ENCODE measurements at regions not wholly inside any gene's neighbourhood (a gene's known extent, or its start where the extent isn't known, plus 50 kb on each side); places are given as distances from the start of the nearest gene placed in this dataset.

DNA sequence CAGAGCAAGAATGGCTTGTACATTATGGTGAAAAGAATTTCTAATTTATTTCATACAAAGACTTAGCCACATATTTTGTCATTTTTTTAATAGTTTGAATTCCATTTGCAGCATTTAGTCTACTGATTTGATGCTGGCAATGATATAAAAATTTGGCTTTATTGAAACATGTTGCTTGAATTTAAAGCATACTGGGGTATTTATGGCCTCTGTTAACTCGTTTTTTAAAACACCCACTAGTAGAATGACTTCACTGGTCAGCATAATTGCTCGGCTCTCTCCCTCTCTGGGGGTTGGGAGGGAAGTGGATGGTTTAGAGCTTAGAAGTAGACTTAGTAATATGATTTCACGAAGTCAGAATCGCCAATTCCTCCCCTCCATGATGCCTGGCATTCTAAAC is 354.9 kb upstream of the HTR2A start:
- no peak for TF ChIP-seq POLR2A (IDR thresholded peaks at IDR 0.05)
- TF ChIP-seq, protein P1, sequence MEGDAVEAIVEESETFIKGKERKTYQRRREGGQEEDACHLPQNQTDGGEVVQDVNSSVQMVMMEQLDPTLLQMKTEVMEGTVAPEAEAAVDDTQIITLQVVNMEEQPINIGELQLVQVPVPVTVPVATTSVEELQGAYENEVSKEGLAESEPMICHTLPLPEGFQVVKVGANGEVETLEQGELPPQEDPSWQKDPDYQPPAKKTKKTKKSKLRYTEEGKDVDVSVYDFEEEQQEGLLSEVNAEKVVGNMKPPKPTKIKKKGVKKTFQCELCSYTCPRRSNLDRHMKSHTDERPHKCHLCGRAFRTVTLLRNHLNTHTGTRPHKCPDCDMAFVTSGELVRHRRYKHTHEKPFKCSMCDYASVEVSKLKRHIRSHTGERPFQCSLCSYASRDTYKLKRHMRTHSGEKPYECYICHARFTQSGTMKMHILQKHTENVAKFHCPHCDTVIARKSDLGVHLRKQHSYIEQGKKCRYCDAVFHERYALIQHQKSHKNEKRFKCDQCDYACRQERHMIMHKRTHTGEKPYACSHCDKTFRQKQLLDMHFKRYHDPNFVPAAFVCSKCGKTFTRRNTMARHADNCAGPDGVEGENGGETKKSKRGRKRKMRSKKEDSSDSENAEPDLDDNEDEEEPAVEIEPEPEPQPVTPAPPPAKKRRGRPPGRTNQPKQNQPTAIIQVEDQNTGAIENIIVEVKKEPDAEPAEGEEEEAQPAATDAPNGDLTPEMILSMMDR (IDR thresholded peaks at IDR 0.05) = no peak

All from sigmoid colon (tissue), 3 donors.